ENCODE measurements at regions not wholly inside any gene's neighbourhood (a gene's known extent, or its start where the extent isn't known, plus 50 kb on each side); places are given as distances from the start of the nearest gene placed in this dataset.

DNA sequence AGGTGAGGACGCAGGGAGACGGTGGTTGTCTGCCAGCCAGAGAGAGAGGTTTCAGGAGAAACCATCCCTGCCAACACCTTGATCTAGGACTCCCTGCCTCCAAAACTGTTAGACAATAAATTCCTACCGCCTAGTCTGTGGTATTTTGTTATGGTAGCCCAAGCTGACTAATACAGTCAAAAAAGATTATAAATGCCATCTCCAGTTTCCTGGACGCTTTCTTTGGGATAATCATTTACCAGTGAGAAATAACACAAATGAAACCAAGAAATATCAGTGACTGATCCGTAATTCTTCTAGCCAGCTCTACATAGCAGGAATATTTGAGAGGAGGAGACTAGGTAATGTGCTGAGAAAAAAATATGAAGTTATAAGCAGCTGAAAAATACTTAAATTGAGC, 707.8 kb upstream of the LMCD1 start:
- no peak for DNase-seq

DNA sequence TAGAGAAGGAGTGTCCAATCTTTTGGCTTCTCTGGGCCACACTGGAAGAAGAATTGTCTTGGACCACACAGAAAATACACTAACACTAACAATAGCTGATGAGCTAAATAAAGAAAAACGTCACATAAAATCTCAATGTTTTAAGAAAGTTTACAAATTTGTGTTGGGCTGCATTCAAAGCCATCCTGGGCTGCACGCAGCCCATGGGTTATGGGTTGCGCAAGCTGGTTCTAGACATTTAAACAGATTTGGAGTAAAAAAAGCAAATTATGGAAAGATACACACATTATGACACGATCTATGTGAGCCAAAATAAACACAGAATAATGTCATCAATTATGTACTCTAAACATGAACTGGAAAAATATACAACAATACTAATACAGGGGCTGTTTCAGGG, 703.3 kb upstream of the LMCD1 start:
- no peak for DNase-seq

DNA sequence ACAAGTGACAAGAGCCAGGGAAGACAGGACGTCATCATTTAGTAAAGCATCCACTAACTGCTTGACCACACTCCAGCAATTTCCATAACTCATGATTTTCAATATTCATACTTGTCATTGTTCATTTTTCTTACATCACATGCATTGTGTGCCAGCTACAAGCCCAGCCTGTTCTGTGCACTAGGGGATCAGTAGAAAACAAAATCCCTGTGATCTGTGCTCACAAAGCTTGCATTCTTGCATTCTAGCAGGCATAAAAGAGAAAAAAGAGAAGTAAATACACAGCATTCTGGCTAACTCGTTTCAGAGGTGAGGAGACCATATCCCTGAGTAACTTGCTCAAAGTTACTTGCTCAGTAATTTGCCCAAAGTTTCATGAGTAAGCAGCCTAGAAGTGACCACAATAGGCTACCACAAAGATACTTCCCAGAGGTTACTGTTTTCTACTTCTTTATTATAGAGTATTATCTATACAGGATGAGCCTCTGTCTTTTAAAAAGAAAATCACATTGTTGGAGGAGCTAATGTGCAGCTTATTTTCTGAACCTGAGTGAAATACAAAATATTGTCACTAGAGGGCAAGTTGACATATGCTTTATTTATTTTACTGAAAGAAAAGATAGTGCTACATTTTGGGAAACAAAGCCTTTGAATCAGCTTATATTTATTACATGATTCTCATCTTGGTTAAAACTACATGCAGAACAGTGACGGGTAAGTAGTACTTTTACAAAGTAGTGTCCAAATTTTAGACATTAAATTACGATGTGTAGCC, 701.4 kb upstream of the LMCD1 start:
- no peak for DNase-seq

DNA sequence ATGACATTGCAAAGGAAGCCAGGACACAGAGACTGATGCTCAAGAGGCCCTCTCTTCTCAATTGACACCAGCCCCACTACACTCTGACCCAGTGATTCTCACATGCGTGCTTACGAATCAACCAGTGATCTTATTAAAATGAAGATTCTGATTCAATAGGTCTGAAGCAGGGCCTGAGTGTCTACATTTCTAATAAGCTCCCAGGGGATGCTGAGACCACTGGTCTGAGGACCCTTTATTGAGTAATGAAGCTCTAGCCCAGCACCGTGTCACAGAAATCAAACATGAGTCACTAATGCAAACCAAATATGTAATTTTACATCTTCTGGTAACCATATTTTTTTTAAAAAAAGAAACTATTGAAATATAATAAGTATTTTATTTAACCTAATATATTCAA, 689.1 kb upstream of the LMCD1 start:
- no peak for DNase-seq

DNA sequence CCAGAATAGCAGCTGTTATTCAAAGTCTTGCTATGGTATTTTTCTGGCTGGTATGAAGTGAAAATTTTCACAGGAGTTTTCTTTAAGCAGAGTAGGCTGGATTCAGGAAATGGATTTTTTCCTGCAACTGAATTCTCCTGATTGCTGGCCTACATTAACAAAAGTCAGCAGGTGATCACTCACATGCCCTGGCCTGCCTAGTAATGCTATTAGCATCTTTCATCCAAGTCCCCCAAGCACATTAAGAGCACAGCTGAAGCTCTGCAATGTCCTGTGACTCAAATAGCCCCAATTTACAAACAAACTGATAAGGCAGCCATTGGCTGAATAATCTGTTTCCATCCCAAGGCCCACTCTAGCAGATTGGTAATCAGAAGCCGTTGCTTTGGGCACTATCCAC, 688.3 kb upstream of the LMCD1 start:
- DNase-seq = no peak

DNA sequence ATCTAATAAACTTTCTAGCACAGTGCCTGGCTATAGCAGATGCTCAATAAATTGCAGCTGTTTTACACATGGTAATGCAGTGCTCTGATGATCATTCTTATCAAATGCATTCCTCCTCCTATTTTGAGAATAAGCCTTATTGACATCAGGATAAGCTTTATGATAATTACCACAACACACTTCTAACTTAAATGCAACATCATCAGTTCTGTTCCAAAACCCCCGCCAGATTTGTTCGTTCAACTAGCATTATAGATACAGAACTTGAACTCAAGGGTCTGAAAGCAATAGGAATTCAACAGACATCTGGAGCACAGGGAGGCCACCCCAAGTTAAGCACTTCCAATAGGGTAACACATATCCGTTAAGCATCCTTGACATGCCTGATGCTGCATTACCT, 684.4 kb upstream of the LMCD1 start:
- DNase-seq = no peak

DNA sequence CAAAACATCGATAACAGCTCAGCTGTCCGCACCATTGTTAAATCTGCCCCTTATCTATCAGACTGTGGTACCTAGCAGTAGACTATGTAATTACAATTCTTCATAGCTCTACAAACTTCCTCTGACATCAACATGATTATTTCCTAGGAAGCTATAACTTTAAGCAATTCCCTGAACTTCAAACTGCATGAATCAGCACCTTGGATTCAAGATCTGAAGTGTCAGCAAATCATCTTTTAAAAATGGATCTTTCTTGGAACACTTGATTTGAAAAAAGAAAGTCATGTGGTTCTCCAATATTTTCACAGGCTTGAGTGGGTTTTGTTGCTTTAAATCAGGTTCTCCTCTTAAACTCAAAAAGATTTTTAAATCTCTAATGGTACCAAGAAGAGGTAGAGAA, 680.7 kb upstream of the LMCD1 start:
- no peak for DNase-seq

DNA sequence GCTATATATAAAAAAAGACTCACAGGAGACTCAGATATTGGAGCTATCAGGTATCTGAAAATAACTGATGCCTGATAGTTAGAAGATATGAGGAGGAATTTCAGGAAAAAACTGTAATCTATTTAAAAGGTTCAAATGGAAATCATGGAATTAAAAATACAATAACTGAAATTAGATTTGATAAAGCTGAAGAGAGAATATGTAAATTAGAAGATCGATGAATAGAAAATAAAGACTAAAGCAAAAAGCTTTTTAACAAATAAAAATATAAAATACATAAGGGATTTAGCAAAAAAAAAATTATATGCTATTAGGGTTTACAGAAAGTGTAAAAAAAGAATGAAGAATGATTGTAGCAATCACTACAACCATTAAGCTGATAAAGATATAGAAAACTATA, 679.8 kb upstream of the LMCD1 start:
- no peak for DNase-seq

DNA sequence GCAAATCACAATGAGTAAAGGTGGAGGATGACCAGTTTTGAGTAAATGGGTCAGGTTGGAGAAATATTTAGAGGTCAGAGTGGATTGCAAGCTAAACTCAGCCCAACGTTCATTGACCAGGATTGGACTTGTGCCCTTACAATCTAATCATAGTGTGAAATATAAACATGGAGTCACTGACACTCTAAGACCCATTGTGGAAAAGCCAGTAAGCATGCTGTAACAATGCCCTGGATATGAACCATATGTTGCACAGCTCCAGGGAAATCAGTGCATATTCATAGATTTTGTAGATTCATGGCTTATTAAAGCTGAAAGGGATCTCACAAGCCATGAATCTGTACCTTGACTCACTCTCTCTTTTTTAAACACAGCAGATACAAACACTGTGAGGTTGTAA, 660.2 kb upstream of the LMCD1 start:
- DNase-seq = no peak

DNA sequence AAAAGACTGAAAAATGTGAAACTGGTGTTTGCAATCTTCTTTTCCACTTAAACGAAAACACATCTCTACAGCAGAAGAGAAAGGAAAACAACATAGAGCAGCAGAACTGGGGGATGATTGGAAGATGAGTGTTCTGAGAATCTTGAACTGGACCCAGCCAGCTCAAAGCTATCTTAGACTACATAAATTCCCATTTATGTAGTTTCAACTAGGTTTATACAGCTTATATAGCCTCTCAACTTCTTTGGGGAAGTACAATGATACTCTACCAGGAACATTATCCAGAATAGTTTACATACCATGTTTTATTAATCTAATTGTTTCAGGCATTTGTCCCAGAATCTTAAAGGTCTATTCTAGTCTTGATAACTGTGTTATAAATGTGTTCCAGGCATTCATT, 658.2 kb upstream of the LMCD1 start:
- no peak for DNase-seq

DNA sequence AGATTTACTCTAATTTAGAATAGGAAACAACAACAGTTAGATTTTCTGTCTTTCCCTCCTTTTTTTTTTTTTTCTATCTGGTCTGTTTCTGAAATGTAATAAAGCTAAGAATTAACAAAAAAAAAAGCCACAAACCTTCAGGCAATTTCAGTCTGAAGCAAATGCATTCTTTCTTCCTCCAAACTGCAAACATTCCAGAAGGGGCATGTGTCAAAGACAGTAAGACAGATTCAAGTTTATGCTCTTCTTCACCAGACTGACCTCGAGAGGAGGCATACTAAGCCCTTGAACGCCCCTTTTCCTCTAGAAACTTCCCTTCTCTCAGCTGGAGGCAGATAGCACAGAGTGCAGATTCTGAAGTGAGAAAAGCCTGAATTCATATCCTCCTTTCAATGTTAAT, 654.6 kb upstream of the LMCD1 start:
- no peak for DNase-seq

DNA sequence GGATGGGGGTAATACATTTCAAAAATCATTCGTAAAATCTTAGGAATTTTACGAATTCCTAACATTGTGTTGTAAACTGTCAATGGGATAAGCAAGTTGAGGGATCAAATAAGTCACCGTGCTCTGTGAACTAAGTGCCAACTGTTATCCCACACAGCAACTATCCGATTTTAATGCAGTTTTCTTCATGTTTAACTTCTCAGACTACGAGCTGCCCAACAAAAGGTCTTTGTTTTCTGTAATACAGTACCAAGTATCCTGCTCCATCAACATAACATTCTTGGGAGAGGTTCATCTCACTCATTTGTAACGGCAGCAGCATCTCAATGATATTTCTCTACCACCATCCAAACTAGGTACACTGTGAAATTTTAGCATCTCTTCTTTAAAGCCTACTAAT, 654.1 kb upstream of the LMCD1 start:
- no peak for DNase-seq

DNA sequence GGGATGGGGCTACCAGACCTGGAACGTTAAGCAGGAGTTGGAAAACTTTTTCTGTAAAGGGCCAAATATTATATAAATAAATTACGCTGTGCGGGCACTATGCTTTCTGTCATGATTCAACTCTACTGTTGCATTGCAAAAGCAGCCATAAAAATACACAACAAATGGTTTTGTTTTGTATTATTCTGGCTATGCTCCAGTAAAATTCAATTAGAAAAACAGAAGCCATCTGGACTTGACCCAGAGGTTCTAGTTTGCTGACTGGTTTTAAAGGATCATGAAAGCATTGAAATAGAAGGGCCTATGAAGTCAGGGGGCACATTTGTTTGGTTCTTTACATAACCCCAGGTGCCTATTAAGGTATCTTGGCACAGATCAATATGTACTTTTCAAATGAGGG, 647.4 kb upstream of the LMCD1 start:
- no peak for DNase-seq

DNA sequence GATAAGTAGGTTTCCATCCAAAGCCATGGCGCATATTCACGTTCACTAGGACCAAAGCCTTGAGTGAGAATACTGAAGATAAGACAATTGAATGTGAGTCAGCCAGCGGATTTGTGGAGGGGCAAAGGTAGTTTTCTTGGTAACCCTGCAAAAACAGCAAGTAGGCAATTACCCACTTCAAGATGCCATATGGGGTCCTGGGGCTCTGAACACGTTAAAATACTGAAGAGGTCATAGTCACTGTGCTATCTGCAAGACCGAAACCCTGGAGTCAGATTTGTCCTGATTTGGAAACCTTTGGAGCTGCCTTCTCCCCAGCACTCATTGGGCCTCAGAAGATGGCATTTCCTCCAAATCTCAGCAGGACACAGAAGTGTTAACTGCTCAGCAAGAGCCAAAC, 646.9 kb upstream of the LMCD1 start:
- DNase-seq = no peak

DNA sequence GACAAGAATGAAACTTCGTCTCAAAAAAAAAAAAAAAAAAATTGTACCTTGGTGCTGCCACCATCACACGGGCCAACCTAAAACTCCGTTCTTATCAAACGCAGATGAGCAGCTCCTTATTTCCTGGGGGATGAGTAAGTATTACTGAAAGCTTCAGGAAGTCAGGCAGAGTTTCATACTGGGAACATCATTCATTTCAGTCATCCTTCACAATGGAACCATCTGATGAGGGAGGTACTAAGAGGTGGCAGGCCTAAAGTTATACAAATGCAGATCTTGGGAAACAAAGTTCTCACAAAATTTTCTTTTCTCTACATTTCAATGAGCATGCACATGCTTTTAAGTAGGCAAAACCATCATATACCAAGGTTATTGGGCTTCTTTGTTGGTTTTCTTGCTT, 636.0 kb upstream of the LMCD1 start:
- DNase-seq = no peak

DNA sequence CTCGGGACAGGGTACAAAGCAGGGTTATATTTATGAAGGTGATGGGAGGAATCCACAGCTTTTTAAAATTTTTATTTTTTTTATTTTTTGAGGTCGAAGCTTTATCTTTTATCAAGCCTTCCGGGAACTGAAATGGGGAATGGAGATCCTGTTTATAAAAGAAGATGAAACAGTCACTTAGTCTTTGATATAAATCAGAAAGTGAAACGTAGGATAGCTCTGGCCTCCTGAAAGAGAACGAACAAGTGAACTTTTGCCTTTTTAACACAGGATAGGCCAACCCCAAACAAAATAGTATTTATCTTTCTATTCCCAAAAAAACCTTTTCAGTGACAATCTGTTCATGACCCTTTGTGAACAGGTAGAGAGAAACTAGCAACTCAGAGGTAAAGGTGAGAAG, 634.0 kb upstream of the LMCD1 start:
- no peak for DNase-seq

DNA sequence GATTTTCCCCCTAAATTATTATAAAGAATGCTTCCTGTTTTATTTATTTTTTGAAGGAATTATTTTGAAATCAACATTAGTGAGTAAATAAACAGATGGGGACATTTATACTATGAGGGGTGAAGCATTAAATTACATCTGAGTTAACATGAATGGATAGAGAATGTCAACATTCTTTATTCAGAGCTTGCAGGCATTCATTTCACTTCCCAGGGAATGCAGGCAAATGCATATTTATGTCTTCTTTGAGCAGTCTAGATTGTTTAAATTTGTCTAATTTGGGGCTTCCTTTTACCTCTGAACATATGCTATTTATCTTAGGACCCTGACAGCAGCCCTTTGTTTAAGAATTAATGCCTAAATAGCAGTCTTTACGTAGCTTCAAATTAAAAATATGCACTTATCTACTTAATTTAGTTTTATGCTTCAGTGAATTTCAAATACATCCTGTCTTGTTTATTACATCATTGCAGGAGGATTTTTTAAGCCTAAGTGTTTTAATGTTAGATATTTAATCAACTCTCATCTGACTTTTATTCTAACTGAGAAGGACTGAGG, 630.5 kb upstream of the LMCD1 start:
- DNase-seq = no peak

DNA sequence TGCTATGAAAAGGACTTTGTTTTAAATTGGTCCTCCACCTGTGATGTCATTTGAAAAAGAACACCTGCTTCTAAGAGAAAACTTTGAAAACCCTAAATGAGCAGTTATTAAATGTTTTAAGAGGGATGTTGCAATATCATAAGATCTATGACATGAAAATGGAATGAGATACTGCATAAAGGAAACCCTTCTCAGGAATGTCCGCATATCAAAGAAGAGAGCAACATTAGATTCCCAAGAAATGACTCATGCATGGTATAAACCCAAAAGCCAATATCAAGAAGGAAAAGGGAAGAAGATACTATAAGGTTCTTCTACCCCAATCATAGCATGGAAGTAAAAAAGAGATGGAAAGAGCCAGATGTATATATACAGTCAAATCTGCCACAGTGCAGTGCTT, 627.5 kb upstream of the LMCD1 start:
- DNase-seq = no peak

DNA sequence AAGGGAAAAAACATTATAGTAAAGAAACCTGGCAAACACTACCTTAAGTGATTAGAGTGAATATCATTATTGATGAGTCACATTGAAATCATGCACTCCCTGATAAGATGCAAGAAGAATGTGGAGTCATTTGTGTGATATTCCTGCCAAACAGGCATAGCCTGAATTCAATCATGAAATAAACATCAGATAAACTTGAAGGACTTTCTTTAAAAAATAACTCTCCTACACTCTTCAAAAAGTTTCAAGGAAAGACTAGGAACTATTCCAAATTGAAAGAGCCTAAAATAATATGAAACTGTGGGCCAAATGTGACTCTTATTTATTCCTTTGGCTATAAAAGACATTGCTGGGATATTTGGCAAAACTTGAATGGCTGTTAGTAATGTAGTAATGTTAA, 625.7 kb upstream of the LMCD1 start:
- no peak for DNase-seq

DNA sequence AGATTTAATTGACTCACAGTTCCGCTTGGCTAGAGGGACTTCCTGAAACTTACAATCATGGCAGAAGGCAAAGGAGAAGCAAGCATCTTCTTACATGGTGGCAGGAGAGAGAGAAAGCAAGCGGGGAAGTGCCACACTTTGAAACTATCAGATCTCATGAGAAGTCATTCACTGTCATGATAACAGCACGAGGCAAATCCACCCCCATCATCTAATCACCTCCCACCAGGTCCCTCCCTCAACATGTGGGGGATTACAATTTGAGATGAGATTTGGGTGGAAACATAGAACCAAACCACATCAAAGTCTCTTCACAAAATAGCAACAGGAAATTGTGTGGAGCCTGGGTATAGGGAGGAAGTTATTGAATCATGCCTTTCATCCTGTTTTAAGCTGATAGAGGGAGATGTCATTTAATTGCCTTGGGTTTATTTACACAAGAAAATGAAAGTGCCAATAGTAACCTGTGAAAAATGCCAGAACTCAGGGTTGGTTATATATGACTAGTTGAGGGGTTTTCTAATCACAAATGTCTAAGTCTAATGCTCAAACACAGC, 624.8 kb upstream of the LMCD1 start:
- no peak for DNase-seq

DNA sequence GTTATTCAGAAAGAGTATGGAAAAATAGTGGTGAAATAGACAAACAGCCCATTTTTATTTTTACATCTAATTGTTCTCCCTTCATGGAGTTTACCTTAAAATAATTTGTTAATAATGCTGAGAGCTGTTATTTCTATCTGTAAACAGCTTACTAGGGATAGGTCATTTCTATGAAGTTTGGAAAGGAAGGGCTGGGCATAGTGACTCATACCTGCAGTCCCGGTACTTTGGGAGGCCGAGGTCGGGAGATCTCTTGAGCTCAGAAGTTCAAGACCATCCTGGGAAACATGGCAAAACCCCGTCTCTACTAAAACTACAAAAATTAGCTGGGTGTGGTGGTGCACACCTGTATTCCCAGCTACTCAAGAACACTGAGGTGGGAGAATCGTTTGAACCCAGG, 624.3 kb upstream of the LMCD1 start:
- no peak for DNase-seq

DNA sequence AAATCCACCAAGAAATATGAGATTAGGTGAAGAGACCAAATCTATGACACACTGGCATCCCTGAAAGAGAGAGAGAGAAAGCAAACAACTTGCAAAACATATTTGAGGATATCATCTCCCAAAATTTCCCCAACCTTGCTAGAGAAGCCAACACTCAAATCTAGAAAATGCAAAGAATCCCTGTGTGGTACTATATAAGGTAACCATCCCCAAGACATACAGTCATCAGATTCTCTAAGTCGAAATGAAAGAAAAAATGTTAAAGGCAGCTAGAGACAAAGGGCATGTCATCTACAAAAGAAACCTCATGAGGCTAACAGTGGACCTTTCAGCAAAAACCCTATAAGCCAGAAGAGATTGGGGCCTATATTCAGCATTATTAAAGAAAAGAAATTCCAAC, 622.1 kb upstream of the LMCD1 start:
- DNase-seq = no peak

DNA sequence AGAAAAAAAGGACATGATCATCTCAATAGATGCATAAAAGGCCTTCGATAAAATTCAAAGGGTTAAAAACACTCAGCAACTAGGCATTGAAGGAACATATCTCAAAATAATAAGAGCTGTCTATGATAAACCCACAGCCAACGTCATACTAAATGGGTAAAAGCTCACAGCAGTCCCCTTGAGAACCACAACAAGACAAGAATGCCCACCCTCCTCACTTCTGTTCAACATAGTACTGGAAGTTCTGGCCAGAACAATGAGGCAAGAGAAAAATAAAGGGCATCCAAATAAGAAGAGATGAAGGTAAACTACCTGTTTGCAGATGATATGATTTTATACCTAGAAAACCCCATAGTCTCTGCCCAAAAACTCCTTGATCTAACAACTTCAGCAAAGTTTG, 619.7 kb upstream of the LMCD1 start:
- DNase-seq = no peak

DNA sequence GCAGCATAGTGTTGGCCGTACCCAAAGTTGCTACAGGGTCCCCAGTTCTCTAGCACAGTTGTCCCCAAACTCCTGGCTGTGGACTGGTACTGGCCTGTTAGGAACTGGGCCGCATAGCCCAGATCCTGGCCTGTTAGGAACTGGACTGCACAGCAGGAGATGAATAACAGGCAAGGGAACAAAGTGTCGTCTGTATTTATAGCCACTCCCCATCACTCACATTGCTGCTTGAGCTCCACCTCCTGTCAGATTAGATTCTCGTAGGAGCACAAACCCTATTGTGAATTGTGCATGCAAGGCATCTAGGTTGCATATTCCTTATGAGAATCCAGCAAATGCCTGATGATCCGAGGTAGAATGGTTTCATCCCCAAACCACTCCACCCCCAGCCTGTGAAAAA, 604.0 kb upstream of the LMCD1 start:
- no peak for DNase-seq

DNA sequence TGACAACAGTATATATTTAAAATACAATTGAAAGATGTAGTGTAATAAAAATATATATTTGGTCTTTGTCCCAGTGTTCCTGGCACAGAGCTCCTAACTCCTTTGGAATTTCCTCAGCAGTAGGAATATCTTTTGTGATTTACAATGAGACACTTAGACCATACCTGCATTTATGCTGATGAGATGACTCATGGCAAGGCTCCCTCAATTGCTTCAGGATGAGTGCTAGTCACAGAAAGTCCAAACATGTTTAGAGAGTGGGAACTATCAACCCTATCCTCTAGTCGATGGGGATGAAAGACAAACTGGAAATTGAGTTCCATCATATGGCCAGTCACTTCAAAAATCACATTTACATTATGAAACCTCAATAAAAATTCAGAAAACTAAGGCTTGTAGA, 588.3 kb upstream of the LMCD1 start:
- DNase-seq = no peak
